Left lung (tissue), 4 donors: ENCODE measurements at regions not wholly inside any gene's neighbourhood (a gene's known extent, or its start where the extent isn't known, plus 50 kb on each side); places are given as distances from the start of the nearest gene placed in this dataset.

Source experiments
- ATAC-seq: fragments of 200-7000 bp; cut with Tn5 transposase; one replicate; pipeline ENCODE4 v1.9.1; 2020; ENCODE audit warnings: moderate library complexity
- DNase-seq, 4 donors: peaks; one replicate each; pipeline ENCODE4 v3.0.0-alpha.2; 2013 to 2020
- H3K27ac ChIP-seq, 2 donors: fragments of 200-600 bp; sonication (generic) in 1 of 2; one replicate each; pipeline versions ENCODE4 v1.5.0 to v1.8.0; 2020 to 2021
- H3K27me3 ChIP-seq, 2 donors: fragments of 200-600 bp; sonication (generic) in 1 of 2; one replicate each; pipeline versions ENCODE4 v1.5.0 to v1.8.0; 2020 to 2021
- H3K36me3 ChIP-seq, 2 donors: fragments of 200-600 bp; sonication (generic) in 1 of 2; one replicate each; pipeline versions ENCODE4 v1.5.0 to v1.8.0; 2020 to 2021
- H3K4me1 ChIP-seq, 2 donors: fragments of 200-600 bp; one replicate each; pipeline ENCODE4 v1.8.0; 2021
- H3K4me3 ChIP-seq, 2 donors: fragments of 200-600 bp; sonication (generic) in 1 of 2; one replicate each; pipeline versions ENCODE4 v1.5.0 to v1.8.0; 2020 to 2021; ENCODE audit warnings: mild to moderate bottlenecking in 1 of 2
- H3K9me3 ChIP-seq, 2 donors: fragments of 200-600 bp; sonication (generic) in 1 of 2; one replicate each; pipeline versions ENCODE4 v1.5.0 to v1.8.0; 2020 to 2021
- CTCF ChIP-seq, 2 donors: fragments of 200-600 bp; sonication (generic) in 1 of 2; IDR thresholded peaks; one replicate each; pipeline versions ENCODE4 v1.5.0 to v1.8.0; 2021; ENCODE audit warnings: antibody characterized with exemption in 2 of 2
- intact Hi-C, 2 donors: fragments of 100-400 bp; cut with DNase I; formaldehyde crosslinking; loops; one replicate each; pipeline versions ENCODE4 v1.11.2 to v1.14.2; 2022
- donor health status: DM: no; HTN: yes; CAD: no.
- donor health status: DM: no; HTN: no; CAD: no.

- H3K9me3 ChIP-seq: no peaks in the 10 kb centered on the region
- no peak overlapping the region for H3K4me3 ChIP-seq
- no peak for TF ChIP-seq CTCF (IDR thresholded peaks at IDR 0.05)
- DNase-seq: no peak
- H3K4me1 ChIP-seq: no peaks in the 10 kb centered on the region
- ATAC-seq: no peak
- H3K27me3 ChIP-seq: no peaks in the 10 kb centered on the region
- intact Hi-C loops: no loop called here
- H3K36me3 ChIP-seq: no peaks in the 10 kb centered on the region
- no peak overlapping the region for H3K27ac ChIP-seq
These were observed 570.9 kb downstream of the PIK3C3 start for GRCh38 chr18:42525905-42526304.

- Histone ChIP-seq H3K4me1 (no peaks in the 10 kb centered on the region), H3K36me3 (no peaks in the 10 kb centered on the region), H3K9me3 (no peaks in the 10 kb centered on the region), H3K27me3 (no peaks in the 10 kb centered on the region), H3K27ac (no peak overlapping the region), H3K4me3 (no peak overlapping the region)
- no peak for DNase-seq
- no peak for TF ChIP-seq CTCF (IDR thresholded peaks at IDR 0.05)
- intact Hi-C loops: no loop called here
- ATAC-seq: no peak
These were observed 572.7 kb downstream of the PIK3C3 start for GRCh38 chr18:42527766-42528165.

- Histone ChIP-seq H3K9me3 (no peaks in the 10 kb centered on the region), H3K27me3 (no peaks in the 10 kb centered on the region), H3K4me3 (no peak overlapping the region), H3K4me1 (no peaks in the 10 kb centered on the region), H3K36me3 (no peaks in the 10 kb centered on the region), H3K27ac (no peak overlapping the region)
- intact Hi-C loops: no loop called here
- DNase-seq (no peak), ATAC-seq (no peak)
- TF ChIP-seq CTCF (IDR thresholded peaks at IDR 0.05): no peak
These were observed 575.2 kb downstream of the PIK3C3 start for GRCh38 chr18:42530276-42530675.

- Histone ChIP-seq H3K4me3 (no peak overlapping the region), H3K27ac (no peak overlapping the region), H3K36me3 (no peaks in the 10 kb centered on the region), H3K9me3 (no peaks in the 10 kb centered on the region), H3K4me1 (no peaks in the 10 kb centered on the region), H3K27me3 (no peaks in the 10 kb centered on the region)
- ATAC-seq (no peak), DNase-seq (no peak)
- intact Hi-C loops: no loop called here
- no peak for TF ChIP-seq CTCF (IDR thresholded peaks at IDR 0.05)
These were observed 577.1 kb downstream of the PIK3C3 start for GRCh38 chr18:42532119-42532518.

- Histone ChIP-seq H3K9me3 (no peaks in the 10 kb centered on the region), H3K27me3 (no peaks in the 10 kb centered on the region), H3K36me3 (no peaks in the 10 kb centered on the region), H3K4me3 (no peak overlapping the region), H3K27ac (no peak overlapping the region), H3K4me1 (no peaks in the 10 kb centered on the region)
- DNase-seq: no peak
- intact Hi-C loops: no loop called here
- no peak for TF ChIP-seq CTCF (IDR thresholded peaks at IDR 0.05)
- ATAC-seq: no peak
These were observed 578.1 kb downstream of the PIK3C3 start for GRCh38 chr18:42533009-42533575.
